22Rv1 (cell line): ENCODE measurements at regions not wholly inside any gene's neighbourhood (a gene's known extent, or its start where the extent isn't known, plus 50 kb on each side); places are given as distances from the start of the nearest gene placed in this dataset.
"Not testable (repeated sequence)": the region's sequence is repeated elsewhere in the genome, so short reads cannot be mapped to it uniquely, and the experiment has no call there.

Experiments
- H3K27ac ChIP-seq: fragments of 450-650 bp; 2 replicates; pipeline ENCODE4 v1.5.1; 2017
- CTCF ChIP-seq: fragments of 450-650 bp; IDR thresholded peaks from 2 replicates; pipeline ENCODE4 v1.5.1; 2017; ENCODE audit warnings: mild to moderate bottlenecking
- ZFX ChIP-seq: fragments of 450-650 bp; IDR thresholded peaks from 2 replicates; pipeline ENCODE4 v1.6.1; 2017; ENCODE audit warnings: antibody characterized with exemption, borderline replicate concordance

- TF ChIP-seq CTCF, result no peak
- no peak for TF ChIP-seq ZFX
- no peak overlapping the region for H3K27ac ChIP-seq
Observed at GRCh38 chr10:44574596-44575480, 189.9 kb upstream of the CXCL12 start.

GRCh38 chr10:44575601-44576380 is 190.9 kb upstream of the CXCL12 start:
- no peak for TF ChIP-seq CTCF
- TF ChIP-seq ZFX, result no peak
- H3K27ac ChIP-seq, result no peak overlapping the region

- TF ChIP-seq CTCF, result no peak
- no peak for TF ChIP-seq ZFX
- H3K27ac ChIP-seq, result no peak overlapping the region
Observed at GRCh38 chr10:44576702-44577191, 191.8 kb upstream of the CXCL12 start.

- no peak for TF ChIP-seq CTCF
- no peak for TF ChIP-seq ZFX
- H3K27ac ChIP-seq, result no peak overlapping the region
Observed at GRCh38 chr10:44577533-44577932, 192.6 kb upstream of the CXCL12 start.

- H3K27ac ChIP-seq, result no peak overlapping the region
- no peak for TF ChIP-seq CTCF
- TF ChIP-seq ZFX, result no peak
Observed at GRCh38 chr10:44578271-44578670, 193.4 kb upstream of the CXCL12 start.

GRCh38 chr10:44578963-44579362 is 194.1 kb upstream of the CXCL12 start:
- H3K27ac ChIP-seq, result not testable (repeated sequence)

GRCh38 chr10:44581996-44582395 is 197.1 kb upstream of the CXCL12 start:
- TF ChIP-seq CTCF (no peak), ZFX (no peak)
- no peak overlapping the region for H3K27ac ChIP-seq
